ENCODE measurements at regions not wholly inside any gene's neighbourhood (a gene's known extent, or its start where the extent isn't known, plus 50 kb on each side); places are given as distances from the start of the nearest gene placed in this dataset.
"Not testable (repeated sequence)": the region's sequence is repeated elsewhere in the genome, so short reads cannot be mapped to it uniquely, and the experiment has no call there.

DNA sequence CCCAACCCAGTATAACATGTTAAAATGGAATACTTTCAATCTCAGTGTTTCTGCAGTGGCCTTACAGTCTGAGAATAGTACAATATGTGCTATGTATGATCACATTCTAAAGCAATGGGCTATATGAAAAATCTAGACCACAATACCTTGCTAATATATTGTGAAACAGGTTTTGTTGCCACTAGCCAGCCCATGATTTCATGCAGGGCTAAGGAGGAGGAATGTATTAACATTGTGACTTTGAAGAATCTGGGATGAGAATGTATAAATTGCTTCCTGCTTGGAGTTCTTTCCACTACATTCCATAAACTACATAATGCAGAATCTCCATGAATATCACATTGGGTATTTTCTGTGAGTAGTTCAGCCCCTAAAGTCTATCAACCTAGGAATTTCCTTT is 935.4 kb upstream of the GRIA3 start:
- H3K36me3 Mint-ChIP-seq (ENCODE audit: low read depth): no peaks in the 10 kb centered on the region
- no peaks in the 10 kb centered on the region for H3K4me1 Mint-ChIP-seq (ENCODE audit: low read depth)
- no peaks in the 10 kb centered on the region for H3K27me3 Mint-ChIP-seq
- H3K9me3 Mint-ChIP-seq: no peaks in the 10 kb centered on the region
- H3K4me3 Mint-ChIP-seq: no peak overlapping the region
- H3K27ac Mint-ChIP-seq: no peak overlapping the region

DNA sequence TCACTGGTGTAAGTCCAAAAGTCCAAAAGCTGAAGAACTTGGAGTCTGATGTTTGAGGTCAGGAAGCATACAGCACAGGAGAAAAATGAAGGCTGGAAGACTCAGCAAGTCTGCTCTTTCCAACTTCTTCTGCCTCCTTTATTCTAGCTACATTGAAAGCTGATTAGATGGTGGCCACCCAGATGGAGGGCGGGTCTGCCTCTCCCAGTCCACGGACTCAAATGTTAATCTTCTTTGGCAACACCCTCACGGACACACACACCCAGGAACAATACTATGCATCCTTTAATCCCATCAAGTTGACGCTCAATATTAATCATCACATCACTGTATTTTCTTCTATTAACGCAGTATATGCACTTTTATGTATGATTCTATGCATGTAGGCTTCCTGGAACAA is 931.6 kb upstream of the GRIA3 start:
- Mint-ChIP-seq H3K27me3 (no peaks in the 10 kb centered on the region), H3K9me3 (no peaks in the 10 kb centered on the region), H3K4me3 (no peak overlapping the region), H3K4me1 (ENCODE audit: low read depth) (no peaks in the 10 kb centered on the region), H3K36me3 (ENCODE audit: low read depth) (no peaks in the 10 kb centered on the region), H3K27ac (no peak overlapping the region)

- H3K27me3 Mint-ChIP-seq: no peaks in the 10 kb centered on the region
- no peak overlapping the region for H3K27ac Mint-ChIP-seq
- H3K4me1 Mint-ChIP-seq (ENCODE audit: low read depth): no peaks in the 10 kb centered on the region
- H3K9me3 Mint-ChIP-seq: peaks cover 4% of the 10 kb centered on the region
- H3K36me3 Mint-ChIP-seq (ENCODE audit: low read depth): no peaks in the 10 kb centered on the region
- H3K4me3 Mint-ChIP-seq: no peak overlapping the region
Measured at GRCh38 chrX:122268353-122268752, 915.7 kb upstream of the GRIA3 start.

GRCh38 chrX:122269243-122269781 is 914.8 kb upstream of the GRIA3 start:
- no peaks in the 10 kb centered on the region for H3K36me3 Mint-ChIP-seq (ENCODE audit: low read depth)
- no peak overlapping the region for H3K27ac Mint-ChIP-seq
- no peaks in the 10 kb centered on the region for H3K4me1 Mint-ChIP-seq (ENCODE audit: low read depth)
- peaks cover 4% of the 10 kb centered on the region for H3K9me3 Mint-ChIP-seq
- no peak overlapping the region for H3K4me3 Mint-ChIP-seq
- H3K27me3 Mint-ChIP-seq: no peaks in the 10 kb centered on the region

DNA sequence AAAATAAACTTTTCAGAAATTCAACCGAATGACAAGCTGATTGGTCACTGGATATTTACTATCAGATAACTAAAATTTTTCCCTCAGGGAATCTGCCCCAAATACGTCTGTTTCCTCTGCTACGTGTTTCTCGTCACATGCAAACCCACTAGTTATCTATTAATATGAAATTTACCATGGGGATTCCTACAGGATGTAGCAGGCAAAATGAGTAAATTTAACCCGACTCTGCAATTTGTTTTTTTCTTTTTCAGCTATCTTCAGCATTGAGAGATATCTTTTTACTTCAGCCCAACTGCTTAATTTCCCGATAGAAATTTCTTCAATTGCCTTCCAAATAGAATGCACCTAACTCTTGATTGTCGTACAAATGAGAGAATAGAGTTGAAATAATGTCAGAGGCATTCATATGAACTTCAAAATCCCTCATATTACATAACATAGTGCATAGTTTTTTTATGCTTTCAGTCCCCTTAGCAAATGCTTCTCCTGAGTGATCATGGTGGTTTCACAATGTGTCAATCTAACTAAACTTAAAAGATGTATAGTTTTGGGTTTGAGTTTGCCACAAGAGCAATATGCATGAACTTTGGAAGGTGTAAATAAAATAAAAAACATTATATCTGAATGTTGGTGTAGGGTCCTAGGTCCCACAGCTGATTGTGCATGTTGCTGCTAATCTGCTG is 913.1 kb upstream of the GRIA3 start:
- no peak overlapping the region for H3K27ac Mint-ChIP-seq
- H3K9me3 Mint-ChIP-seq: peaks cover 4% of the 10 kb centered on the region
- no peak overlapping the region for H3K4me3 Mint-ChIP-seq
- no peaks in the 10 kb centered on the region for H3K4me1 Mint-ChIP-seq (ENCODE audit: low read depth)
- H3K27me3 Mint-ChIP-seq: no peaks in the 10 kb centered on the region
- H3K36me3 Mint-ChIP-seq (ENCODE audit: low read depth): no peaks in the 10 kb centered on the region

- Mint-ChIP-seq H3K27me3 (no peaks in the 10 kb centered on the region), H3K27ac (no peak overlapping the region), H3K4me1 (ENCODE audit: low read depth) (no peaks in the 10 kb centered on the region), H3K4me3 (no peak overlapping the region), H3K36me3 (ENCODE audit: low read depth) (no peaks in the 10 kb centered on the region), H3K9me3 (peaks cover 4% of the 10 kb centered on the region)
Measured at GRCh38 chrX:122272011-122272410, 912.1 kb upstream of the GRIA3 start.

- no peak overlapping the region for H3K4me3 Mint-ChIP-seq
Measured at GRCh38 chrX:122279746-122280145, 904.3 kb upstream of the GRIA3 start.

DNA sequence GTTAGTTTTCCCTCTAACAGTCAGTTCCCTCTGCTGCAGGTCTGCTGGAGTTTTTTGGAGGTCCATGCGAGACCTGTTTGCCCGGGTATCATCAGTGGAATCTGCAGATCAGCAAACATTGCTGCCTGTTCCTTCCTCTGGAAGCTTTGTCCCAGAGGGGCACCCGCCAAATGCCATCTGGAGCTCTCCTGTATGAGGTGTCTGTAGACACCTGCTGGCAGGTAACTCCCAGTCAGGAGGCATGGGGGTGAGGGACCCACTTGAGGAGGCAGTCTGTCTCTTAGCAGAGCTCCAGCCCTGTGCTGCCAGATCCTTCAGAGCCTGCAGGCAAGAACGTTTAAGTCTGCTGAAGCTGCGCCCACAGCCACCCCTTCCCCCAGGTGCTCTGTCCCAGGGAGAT is 884.3 kb upstream of the GRIA3 start:
- not testable (repeated sequence) for H3K36me3 Mint-ChIP-seq (ENCODE audit: low read depth); H3K4me1 Mint-ChIP-seq (ENCODE audit: low read depth); H3K9me3 Mint-ChIP-seq; H3K27ac Mint-ChIP-seq; H3K27me3 Mint-ChIP-seq; H3K4me3 Mint-ChIP-seq

More at GRCh38 chrX:122279746-122280145, 904.3 kb upstream of the GRIA3 start:
- no peaks in the 10 kb centered on the region for H3K9me3 Mint-ChIP-seq
- H3K36me3 Mint-ChIP-seq (ENCODE audit: low read depth): no peaks in the 10 kb centered on the region
- H3K4me1 Mint-ChIP-seq (ENCODE audit: low read depth): no peaks in the 10 kb centered on the region
- no peak overlapping the region for H3K27ac Mint-ChIP-seq
- H3K27me3 Mint-ChIP-seq: no peaks in the 10 kb centered on the region

DNA sequence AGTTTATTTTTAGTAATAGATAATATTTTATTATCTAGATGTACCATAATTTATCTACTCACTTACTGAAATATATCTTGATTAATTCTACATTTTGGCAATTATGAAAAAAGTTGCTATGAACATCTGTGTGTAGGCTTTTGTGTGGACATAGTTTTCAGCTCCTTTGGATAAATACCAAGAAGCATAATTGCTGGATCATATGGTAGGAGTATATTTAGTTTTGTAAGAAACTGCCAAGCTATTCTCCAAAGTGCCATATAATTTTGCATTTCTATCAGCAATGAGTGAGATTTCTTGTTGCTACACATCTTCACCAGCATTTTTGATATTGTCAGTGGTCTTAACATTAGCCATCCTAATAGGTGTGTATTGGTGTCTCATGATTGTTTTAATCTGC is 882.6 kb upstream of the GRIA3 start:
- Mint-ChIP-seq H3K36me3 (ENCODE audit: low read depth) (no peaks in the 10 kb centered on the region), H3K9me3 (peaks cover 4% of the 10 kb centered on the region), H3K27ac (no peak overlapping the region), H3K4me3 (no peak overlapping the region), H3K4me1 (ENCODE audit: low read depth) (no peaks in the 10 kb centered on the region), H3K27me3 (no peaks in the 10 kb centered on the region)

DNA sequence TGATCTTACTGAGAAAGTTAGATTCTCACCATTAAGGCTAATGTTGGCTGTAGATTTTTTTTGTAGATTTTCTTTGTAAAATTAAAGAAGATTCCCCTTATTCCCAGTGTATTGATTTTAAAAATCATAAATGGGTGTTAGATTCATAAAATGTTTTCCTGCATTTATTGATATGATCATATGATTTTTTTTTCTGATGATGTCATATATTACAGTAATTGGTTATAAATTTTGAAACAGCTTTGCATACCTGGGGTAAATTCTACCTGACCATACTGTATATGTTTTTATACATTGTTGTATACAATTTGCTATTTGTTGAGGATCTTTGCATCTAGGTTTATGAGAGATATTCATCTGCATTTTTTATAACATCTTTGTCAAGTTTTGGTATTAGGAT is 880.3 kb upstream of the GRIA3 start:
- Mint-ChIP-seq H3K4me1 (ENCODE audit: low read depth) (no peaks in the 10 kb centered on the region), H3K36me3 (ENCODE audit: low read depth) (no peaks in the 10 kb centered on the region), H3K9me3 (peaks cover 4% of the 10 kb centered on the region), H3K27me3 (no peaks in the 10 kb centered on the region), H3K27ac (no peak overlapping the region), H3K4me3 (no peak overlapping the region)

- no peak overlapping the region for H3K4me3 Mint-ChIP-seq
- no peaks in the 10 kb centered on the region for H3K9me3 Mint-ChIP-seq
- no peaks in the 10 kb centered on the region for H3K36me3 Mint-ChIP-seq (ENCODE audit: low read depth)
- no peak overlapping the region for H3K27ac Mint-ChIP-seq
- H3K4me1 Mint-ChIP-seq (ENCODE audit: low read depth): no peaks in the 10 kb centered on the region
- H3K27me3 Mint-ChIP-seq: no peaks in the 10 kb centered on the region
Measured at GRCh38 chrX:122344816-122345215, 839.3 kb upstream of the GRIA3 start.

GRCh38 chrX:122363112-122363795 is 820.8 kb upstream of the GRIA3 start:
- Mint-ChIP-seq H3K27me3 (no peaks in the 10 kb centered on the region), H3K27ac (no peak overlapping the region), H3K4me1 (ENCODE audit: low read depth) (no peaks in the 10 kb centered on the region), H3K36me3 (ENCODE audit: low read depth) (no peaks in the 10 kb centered on the region), H3K9me3 (no peaks in the 10 kb centered on the region), H3K4me3 (no peak overlapping the region)

DNA sequence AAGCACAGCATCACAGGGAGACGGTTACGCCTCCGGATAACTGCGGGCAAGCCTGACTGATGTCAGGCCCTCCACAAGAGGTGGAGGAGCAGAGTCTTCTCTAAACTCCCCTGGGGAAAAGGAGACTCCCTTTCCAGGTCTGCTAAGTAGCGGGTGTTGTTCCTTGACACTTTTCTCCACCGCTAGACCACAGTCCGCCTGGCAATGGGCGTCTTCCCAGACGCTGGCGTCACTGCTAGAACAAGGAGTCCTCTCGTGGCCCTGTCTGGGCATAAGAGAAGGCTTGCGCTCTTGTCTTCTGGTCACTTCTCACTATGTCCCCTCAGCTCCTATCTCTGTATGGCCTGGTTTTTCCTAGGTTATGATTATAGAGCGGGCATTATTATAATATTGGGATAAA is 808.5 kb upstream of the GRIA3 start:
- H3K4me3 Mint-ChIP-seq; H3K9me3 Mint-ChIP-seq; H3K4me1 Mint-ChIP-seq (ENCODE audit: low read depth); H3K36me3 Mint-ChIP-seq (ENCODE audit: low read depth); H3K27ac Mint-ChIP-seq; H3K27me3 Mint-ChIP-seq: not testable (repeated sequence)

DNA sequence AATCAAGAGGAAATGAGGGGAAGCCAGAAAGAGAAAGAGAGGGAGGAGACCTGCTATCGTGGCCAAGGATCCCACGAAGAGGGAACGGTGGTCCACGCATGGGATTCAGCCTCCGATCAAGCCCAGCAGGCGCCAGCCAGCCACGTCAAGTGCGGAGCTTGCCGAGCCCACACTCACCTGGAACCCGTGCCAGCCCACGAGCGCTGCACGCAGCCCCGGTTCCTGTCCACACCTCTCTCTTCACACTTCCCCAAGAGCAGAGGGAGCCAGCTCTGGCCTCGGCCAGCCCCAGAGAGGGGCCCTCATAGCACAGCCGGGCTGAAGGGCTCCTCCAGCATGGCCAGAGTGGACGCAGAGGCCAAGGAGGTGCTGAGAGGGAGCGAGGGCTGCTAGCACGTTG is 795.1 kb upstream of the GRIA3 start:
- no peaks in the 10 kb centered on the region for H3K27me3 Mint-ChIP-seq

GRCh38 chrX:122418758-122419157 is 765.3 kb upstream of the GRIA3 start:
- Mint-ChIP-seq H3K4me3 (no peak overlapping the region), H3K27ac (no peak overlapping the region), H3K9me3 (no peaks in the 10 kb centered on the region), H3K27me3 (no peaks in the 10 kb centered on the region), H3K36me3 (ENCODE audit: low read depth) (no peaks in the 10 kb centered on the region), H3K4me1 (ENCODE audit: low read depth) (no peaks in the 10 kb centered on the region)

More for the DNA sequence above, 795.1 kb upstream of the GRIA3 start:
- no peaks in the 10 kb centered on the region for H3K9me3 Mint-ChIP-seq
- H3K4me3 Mint-ChIP-seq: no peak overlapping the region
- H3K27ac Mint-ChIP-seq: no peak overlapping the region
- no peaks in the 10 kb centered on the region for H3K36me3 Mint-ChIP-seq (ENCODE audit: low read depth)
- no peaks in the 10 kb centered on the region for H3K4me1 Mint-ChIP-seq (ENCODE audit: low read depth)
